HUDEP-2 (cell line): ENCODE measurements at regions not wholly inside any gene's neighbourhood (a gene's known extent, or its start where the extent isn't known, plus 50 kb on each side); places are given as distances from the start of the nearest gene placed in this dataset.

ENCODE experiments used
- DNase-seq, 76 experiments: peaks; one replicate each; lab custom pipeline; 2025; ENCODE audit not compliant: unreplicated experiment in 76 of 76; lab: John Stamatoyannopoulos, UW

- DNase-seq, result no peak
Measured at GRCh38 chr18:51884039-51884438, 456.0 kb upstream of the DCC start.

GRCh38 chr18:51890762-51891161, 449.2 kb upstream of the DCC start:
- no peak for DNase-seq

GRCh38 chr18:51891876-51892275, 448.1 kb upstream of the DCC start:
- DNase-seq, result no peak

- DNase-seq, result no peak
Measured at GRCh38 chr18:51897884-51898283, 442.1 kb upstream of the DCC start.

- no peak for DNase-seq
Measured at GRCh38 chr18:51907687-51908597, 432.1 kb upstream of the DCC start.

- DNase-seq, result no peak
Measured at GRCh38 chr18:51908598-51908944, 431.4 kb upstream of the DCC start.

- DNase-seq, result no peak
Measured at GRCh38 chr18:51911584-51911983, 428.4 kb upstream of the DCC start.

GRCh38 chr18:51912381-51912780, 427.6 kb upstream of the DCC start:
- no peak for DNase-seq

- DNase-seq, result no peak
Measured at GRCh38 chr18:51915176-51915575, 424.8 kb upstream of the DCC start.

- no peak for DNase-seq
Measured at GRCh38 chr18:51921862-51922261, 418.1 kb upstream of the DCC start.

GRCh38 chr18:51933903-51934302, 406.1 kb upstream of the DCC start:
- no peak for DNase-seq

GRCh38 chr18:51936115-51936514, 403.9 kb upstream of the DCC start:
- no peak for DNase-seq

- no peak for DNase-seq
Measured at GRCh38 chr18:51941999-51942398, 398.0 kb upstream of the DCC start.

- DNase-seq, result no peak
Measured at GRCh38 chr18:51943281-51943680, 396.7 kb upstream of the DCC start.

GRCh38 chr18:51946946-51947345, 393.1 kb upstream of the DCC start:
- DNase-seq, result no peak

- DNase-seq, result no peak
Measured at GRCh38 chr18:51952844-51953243, 387.2 kb upstream of the DCC start.

- no peak for DNase-seq
Measured at GRCh38 chr18:51953521-51953920, 386.5 kb upstream of the DCC start.

- DNase-seq, result no peak
Measured at GRCh38 chr18:51955136-51955535, 384.9 kb upstream of the DCC start.

GRCh38 chr18:51957001-51957400, 383.0 kb upstream of the DCC start:
- DNase-seq, result no peak

- no peak for DNase-seq
Measured at GRCh38 chr18:51980101-51980500, 359.9 kb upstream of the DCC start.

- no peak for DNase-seq
Measured at GRCh38 chr18:51988277-51988676, 351.7 kb upstream of the DCC start.

- DNase-seq, result no peak
Measured at GRCh38 chr18:51997129-51997528, 342.9 kb upstream of the DCC start.

- no peak for DNase-seq
Measured at GRCh38 chr18:51998066-51998465, 341.9 kb upstream of the DCC start.
